ENCODE measurements at regions not wholly inside any gene's neighbourhood (a gene's known extent, or its start where the extent isn't known, plus 50 kb on each side); places are given as distances from the start of the nearest gene placed in this dataset.
"Not testable (repeated sequence)": the region's sequence is repeated elsewhere in the genome, so short reads cannot be mapped to it uniquely, and the experiment has no call there.

- DNase-seq, result peak in 42 of 51 donors; percentile 3 to 76 (median 33)
Measured at GRCh38 chr12:97616946-97617345, 154.3 kb downstream of the RMST start.

DNA sequence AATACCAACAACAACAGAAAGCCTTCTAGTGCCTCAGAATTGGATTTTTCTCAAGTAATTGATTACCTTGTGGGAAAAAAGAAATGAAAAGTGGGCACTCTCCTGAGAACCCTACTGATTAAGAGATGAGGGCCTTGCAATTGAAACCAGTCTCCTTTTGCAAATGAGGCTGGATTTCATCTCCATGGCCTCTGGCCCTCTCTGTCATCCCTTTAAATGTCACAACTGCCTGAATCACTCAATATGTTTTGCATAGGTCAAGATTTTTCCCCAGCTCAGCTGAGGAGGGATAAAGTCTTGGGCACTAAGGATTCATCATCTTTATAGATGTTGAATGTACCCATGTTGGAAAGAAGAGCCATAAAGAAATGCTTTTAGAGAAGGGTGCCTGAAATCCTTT, 166.4 kb downstream of the RMST start:
- no peak for DNase-seq

- DNase-seq, result no peak
Measured at GRCh38 chr12:97629382-97629781, 166.8 kb downstream of the RMST start.

- no peak for DNase-seq
Measured at GRCh38 chr12:97630356-97630755, 167.8 kb downstream of the RMST start.

GRCh38 chr12:97630875-97631274, 168.3 kb downstream of the RMST start:
- no peak for DNase-seq

- no peak for DNase-seq
Measured at GRCh38 chr12:97637770-97638169, 175.2 kb downstream of the RMST start.

- no peak for DNase-seq
Measured at GRCh38 chr12:97638739-97639138, 176.1 kb downstream of the RMST start.

DNA sequence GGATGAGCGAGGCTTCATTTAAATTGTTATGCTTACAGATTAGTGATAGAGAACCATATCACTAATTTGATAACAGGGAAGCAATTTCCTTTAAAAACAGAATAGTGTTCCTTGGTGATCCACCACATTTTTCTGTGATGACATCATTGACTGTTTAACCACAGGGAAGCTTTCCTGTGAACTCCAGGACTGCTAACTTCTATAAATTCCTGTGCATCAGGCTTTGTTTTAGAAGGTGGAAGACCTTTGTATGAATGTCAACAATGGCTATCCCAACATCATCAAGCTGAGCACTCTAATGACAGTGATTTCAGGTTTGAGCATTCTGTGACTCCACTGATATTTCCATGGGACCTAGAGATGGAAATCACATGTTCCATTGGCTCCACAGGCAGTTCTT, 177.1 kb downstream of the RMST start:
- no peak for DNase-seq

DNA sequence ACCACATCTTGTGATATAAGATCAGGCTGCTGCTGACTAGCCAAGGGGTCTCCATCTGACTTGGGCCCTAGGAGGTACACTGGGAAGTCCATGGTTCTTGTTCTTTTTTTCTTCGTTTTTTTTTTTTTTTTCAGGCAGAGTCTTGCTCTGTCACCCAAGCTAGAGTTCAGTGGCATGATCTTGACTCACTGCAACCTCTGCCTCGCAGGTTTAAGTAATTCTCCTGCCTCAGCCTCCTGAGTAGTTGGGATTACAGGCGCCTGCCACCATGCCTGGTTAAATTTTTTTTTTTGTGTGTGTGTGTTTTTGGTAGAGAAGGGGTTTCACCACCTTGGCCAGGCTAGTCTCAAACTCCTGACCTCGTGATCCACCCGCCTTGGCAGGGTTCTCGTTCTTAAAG, 178.2 kb downstream of the RMST start:
- no peak for DNase-seq

DNA sequence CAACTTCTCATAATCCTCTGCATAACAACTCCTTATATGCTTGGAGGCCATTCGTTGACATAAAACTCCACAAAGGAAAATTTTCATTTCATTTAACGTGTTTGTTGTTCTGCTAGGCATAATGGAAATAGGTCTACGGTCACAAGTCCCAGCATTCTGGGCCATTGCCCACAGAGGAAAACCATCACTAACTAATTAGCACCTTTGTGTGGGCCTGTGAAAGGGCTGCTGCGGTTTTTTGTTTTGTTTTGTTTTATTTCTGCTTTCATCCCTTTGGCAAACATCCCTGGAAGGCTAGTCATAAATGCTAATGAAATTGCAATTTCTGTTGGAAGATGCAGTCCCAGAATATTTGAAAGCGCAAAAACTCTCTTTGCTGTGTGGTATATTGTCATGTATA, 180.3 kb downstream of the RMST start:
- DNase-seq, result peak in 2 of 51 donors; percentile 3 to 10

GRCh38 chr12:97643924-97644323, 181.3 kb downstream of the RMST start:
- peak in 10 of 51 donors; percentile 1 to 14 (median 6) for DNase-seq

DNA sequence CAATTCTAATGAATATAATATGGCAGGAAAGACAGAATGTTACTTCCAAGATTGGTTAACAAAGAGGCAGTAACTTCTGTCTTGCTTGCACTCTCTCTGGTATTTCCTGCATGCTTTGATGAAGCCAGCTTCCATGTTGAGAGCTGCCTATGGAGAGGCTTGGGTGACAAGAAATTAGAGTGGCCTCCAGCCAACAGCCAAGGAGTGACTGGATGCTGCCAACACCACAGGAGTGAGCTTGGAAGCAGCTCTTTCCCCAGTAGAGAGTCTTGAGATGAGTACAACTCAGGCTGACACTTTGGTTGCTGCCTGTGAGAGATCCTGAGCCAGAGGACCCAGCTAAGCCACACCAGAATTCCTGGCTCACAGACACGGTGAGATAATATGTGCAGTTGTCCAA, 183.1 kb downstream of the RMST start:
- no peak for DNase-seq

- DNase-seq, result no peak
Measured at GRCh38 chr12:97647142-97647541, 184.5 kb downstream of the RMST start.

- no peak for DNase-seq
Measured at GRCh38 chr12:97650242-97650641, 187.6 kb downstream of the RMST start.

- DNase-seq, result not testable (repeated sequence)
Measured at GRCh38 chr12:97656548-97656947, 193.9 kb downstream of the RMST start.

DNA sequence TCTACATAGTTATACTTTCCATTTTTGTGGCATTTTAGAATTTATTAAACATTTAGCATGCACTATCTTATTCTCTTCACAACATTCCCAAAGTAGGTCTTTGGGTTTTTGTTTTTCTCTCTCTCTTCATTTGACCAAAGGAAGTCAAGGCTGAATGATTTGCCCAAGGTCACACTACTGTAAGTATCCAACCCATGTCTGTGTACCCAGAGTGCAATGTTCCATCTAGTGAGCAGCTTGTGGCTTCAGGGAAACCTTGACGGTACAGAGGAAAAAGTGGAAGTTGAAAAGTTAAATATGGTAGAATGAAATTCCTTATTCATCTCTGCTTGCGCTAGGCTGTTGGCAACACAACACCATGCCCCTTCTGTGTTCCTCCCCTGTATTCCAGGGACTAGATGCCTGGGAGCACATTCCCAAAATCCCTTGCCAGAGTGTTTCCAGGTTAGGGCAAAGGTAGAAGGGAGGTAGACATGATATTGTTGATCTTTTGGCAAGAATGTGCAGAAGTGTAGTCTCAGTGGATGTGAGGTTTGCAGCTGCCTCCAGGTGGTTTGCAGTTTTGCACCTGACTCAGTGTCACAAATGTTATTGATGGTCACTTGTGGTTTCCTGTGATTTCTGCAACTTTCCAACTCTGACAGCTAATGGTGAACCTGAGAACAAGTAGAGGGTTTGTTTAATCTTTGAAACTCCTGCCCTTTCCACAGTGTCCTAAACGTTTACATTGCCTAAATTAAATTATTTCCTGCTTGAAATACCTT, 196.7 kb downstream of the RMST start:
- no peak for DNase-seq

- no peak for DNase-seq
Measured at GRCh38 chr12:97666263-97666662, 203.7 kb downstream of the RMST start.

GRCh38 chr12:97672870-97673269, 210.3 kb downstream of the RMST start:
- DNase-seq, result no peak

DNA sequence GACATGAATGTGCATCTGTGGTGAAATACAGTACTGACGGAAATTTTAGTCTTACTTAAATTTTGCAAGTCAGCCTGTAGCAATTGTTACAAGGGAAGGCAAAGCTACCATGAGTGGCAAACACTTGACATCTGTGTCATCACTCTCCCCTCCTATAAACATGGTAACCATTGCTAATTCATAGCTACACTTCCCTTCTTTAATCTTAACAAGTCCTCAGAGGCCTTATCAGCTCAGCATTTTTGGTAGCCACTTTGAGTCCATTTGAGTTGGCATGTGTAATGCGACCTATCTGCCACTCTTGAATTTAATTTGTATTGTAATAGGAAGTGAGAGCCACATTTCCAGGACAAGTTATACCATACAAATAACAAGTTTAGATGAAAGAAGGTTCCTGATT, 218.1 kb downstream of the RMST start:
- no peak for DNase-seq

- no peak for DNase-seq
Measured at GRCh38 chr12:97681612-97682504, 219.3 kb downstream of the RMST start.

DNA sequence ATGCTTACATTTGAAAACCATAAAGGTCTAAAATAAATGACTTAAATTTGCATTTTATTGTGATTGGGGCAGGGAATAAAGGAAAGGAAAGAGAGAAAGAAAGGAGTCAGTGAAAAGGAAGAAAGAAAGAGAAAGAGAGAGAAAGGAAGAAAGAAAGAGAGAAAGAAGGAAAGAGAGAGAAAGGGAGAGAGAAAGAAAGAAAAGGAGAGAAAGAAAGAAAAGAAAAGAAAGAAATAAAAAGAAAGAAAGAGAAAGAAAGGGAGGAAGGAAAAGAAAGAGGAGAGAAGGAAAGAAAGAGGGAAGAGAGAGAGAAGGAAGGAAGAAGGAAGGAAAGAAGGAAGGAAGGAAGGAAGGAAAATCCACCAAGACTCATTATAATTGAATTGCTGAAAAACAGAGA, 222.8 kb downstream of the RMST start:
- no peak for DNase-seq

GRCh38 chr12:97701901-97702300, 239.3 kb downstream of the RMST start:
- DNase-seq, result no peak

DNA sequence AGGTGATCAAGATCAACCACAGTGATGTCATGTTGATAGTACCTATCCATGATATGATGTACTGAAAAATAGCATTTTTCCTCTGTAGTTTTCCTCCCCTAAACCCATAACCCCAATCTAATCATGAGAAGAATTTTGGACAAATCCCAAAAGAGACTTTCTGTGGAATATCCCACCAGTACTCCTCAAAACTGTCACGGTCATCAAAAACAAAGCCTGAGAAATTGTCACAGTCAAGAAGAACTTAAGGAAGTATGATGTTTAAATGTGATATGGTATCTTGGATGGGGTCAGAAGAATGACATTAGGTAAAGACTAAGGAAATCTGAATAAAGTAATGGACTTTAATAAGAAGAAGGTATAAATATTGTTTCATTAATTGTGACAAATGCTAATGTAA, 248.8 kb downstream of the RMST start:
- DNase-seq, result no peak

Measured in hypothalamus (tissue), 51 donors.